ENCODE measurements at regions not wholly inside any gene's neighbourhood (a gene's known extent, or its start where the extent isn't known, plus 50 kb on each side); places are given as distances from the start of the nearest gene placed in this dataset.

DNA sequence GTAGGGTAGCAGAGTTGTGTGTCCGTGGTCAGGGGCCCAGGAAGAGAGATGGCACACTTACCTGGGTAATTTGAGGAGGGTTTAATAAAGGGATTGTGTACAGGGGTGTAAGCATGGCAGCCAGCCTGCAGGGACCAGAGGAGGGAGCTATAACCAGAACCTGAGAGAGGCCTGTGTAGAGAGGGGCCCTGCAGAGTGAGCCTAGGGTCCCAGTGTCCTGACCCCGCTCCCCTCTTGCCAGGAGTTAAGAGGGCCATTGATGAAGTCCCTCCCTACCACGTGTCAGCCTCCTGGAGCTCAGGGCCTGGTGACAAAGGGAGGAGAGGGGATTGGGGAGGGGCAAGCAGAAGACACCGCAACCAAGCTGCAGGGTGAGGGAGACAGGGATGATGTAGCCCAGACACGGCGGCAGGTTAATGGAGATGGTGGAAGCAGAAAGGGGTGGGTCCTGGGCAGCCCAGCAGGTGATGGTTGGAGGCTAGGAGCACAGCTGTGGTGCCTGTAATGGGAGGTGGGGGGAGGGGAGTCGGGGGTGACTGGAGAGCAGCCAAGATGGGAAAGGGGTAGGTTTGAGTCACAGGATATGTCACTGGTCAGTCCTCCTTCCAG lies 165.4 kb upstream of the TOPAZ1 start:
- no peak overlapping the region for H3K27ac ChIP-seq
- TF ChIP-seq, protein P1, sequence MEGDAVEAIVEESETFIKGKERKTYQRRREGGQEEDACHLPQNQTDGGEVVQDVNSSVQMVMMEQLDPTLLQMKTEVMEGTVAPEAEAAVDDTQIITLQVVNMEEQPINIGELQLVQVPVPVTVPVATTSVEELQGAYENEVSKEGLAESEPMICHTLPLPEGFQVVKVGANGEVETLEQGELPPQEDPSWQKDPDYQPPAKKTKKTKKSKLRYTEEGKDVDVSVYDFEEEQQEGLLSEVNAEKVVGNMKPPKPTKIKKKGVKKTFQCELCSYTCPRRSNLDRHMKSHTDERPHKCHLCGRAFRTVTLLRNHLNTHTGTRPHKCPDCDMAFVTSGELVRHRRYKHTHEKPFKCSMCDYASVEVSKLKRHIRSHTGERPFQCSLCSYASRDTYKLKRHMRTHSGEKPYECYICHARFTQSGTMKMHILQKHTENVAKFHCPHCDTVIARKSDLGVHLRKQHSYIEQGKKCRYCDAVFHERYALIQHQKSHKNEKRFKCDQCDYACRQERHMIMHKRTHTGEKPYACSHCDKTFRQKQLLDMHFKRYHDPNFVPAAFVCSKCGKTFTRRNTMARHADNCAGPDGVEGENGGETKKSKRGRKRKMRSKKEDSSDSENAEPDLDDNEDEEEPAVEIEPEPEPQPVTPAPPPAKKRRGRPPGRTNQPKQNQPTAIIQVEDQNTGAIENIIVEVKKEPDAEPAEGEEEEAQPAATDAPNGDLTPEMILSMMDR (conservative IDR thresholded peaks at IDR 0.05): no peak

DNA sequence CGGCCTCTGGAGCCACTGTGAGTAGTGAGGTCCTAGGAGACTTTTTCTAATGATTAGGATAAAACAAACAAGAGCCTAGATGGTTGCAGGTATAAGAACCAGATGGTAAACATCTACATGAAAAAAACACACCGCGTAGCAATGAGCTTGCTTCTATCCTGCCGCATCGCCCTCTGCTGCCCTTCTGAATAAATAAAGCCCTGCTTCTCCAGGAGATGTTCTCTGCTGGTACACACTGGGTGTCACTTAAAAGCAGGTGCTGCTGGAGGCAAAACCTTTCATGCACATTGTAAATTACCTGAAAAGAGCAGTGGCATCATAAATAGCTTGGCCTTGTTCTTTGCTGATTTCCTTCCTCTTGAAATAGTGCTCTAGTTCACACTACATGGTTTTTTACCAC lies 164.4 kb upstream of the TOPAZ1 start:
- peak overlapping the region; percentile 29; the same call in 1 of the 2 replicates for H3K27ac ChIP-seq
- TF ChIP-seq, protein P1 (conservative IDR thresholded peaks at IDR 0.05): peak; percentile 69

DNA sequence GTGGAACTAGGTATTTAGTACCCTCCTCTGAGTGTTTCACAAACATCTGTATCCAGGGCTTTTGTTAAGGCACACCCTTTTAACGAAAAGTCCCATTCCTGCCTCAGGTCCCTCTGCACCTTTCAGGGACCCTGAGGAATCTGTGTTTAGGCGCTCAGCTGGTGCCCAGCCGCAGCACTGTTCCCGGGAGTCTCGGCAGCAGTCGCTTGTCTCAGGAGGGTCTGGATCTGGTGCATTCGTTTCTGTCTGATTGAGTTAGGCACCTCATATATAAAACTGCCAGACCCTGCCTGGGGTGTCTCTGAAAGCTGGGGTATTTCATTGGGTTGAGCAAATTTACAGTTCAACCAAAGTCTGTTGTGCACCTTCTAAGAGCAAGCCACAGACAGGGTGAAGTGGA lies 162.8 kb upstream of the TOPAZ1 start:
- TF ChIP-seq, protein P1 (conservative IDR thresholded peaks at IDR 0.05): no peak

DNA sequence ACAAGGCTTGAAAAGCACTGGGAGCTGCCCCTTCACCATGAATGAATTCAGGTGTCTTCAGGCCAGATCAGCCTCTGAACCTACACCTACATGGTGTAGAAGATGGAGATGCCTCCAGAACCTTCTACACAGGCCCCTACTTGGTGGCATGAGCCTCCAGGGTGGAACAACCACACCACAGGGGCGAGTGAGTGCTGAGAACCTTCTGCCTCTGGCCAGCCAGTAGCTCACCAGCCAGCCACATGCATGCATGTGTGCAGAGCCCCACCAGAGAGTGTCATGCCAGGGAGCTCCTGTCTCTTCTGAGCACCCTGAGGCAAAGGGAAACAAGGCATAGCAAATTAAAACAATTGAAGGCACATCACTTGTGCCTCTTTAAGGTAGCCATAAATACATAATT lies 161.8 kb upstream of the TOPAZ1 start:
- no peak overlapping the region for H3K27ac ChIP-seq
- TF ChIP-seq, protein P1 (conservative IDR thresholded peaks at IDR 0.05): no peak

More for the DNA sequence above, 162.8 kb upstream of the TOPAZ1 start:
- H3K27ac ChIP-seq: no peak overlapping the region

DNA sequence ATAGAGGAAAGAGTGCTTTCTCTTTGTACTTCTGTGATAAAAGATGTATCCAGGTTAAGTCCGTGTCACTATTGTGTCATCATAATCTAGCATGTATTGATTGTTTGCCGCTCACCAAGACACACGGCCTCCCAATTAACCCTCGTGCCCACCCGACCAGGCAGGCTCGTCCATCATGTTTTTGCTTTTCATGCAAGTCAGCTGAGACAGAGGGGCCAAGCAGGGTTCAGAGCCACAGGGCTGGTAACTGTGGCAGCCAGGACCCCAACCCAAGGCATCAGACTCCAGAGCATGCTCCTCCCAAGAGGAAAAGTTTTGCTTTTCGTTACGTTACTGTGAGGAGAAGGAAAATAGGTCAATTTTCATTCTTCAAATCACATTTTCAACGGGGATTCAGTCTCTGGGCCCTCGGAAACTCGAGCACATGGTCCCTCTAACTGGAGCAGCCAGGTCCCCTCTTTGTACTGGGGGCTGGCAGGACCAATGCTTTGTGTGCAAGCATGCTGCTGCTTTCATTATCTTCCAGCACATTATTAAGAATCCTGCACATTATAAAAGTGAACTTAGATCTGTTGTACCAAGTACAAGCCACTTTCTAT lies 161.1 kb upstream of the TOPAZ1 start:
- no peak overlapping the region for H3K27ac ChIP-seq
- TF ChIP-seq, protein P1 (conservative IDR thresholded peaks at IDR 0.05): no peak

DNA sequence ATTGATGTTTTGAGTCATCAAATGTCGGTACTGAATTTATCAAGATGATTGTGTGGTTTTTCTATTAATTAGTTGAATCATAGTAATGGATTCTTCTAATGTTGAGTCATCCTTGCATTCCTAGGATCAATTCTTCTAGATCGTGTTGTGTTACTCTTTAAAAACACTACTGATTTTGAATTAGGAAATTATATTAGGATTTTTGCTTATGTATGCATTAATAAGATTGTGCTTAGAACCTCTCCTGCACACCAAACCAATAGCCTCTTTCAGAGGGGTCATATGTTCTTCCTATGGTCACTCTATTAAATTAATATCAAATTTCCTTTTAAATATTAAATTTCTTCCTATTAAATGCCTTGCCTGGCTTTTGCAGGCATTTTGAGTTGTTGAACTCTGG lies 151.7 kb upstream of the TOPAZ1 start:
- no peak overlapping the region for H3K27ac ChIP-seq
- TF ChIP-seq, protein P1 (conservative IDR thresholded peaks at IDR 0.05): no peak

DNA sequence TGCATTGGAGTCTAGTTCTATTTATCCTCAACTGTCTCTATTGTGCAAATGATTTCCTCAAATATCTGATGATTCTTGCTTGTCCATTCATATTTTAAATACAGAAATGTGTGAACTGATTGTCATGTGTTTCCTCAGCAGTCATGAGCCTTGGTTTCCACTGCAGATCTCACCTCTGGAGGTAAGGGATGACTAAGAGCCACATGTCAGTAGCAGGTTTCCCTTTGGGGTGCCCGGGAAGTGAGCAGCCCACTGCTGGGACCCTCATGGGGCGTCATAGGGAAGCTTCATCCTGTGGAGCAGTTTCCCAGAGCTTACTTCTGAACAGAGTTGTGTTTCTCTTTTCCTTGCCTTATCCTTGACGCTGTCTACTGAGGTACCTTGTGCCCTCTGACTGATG lies 149.2 kb upstream of the TOPAZ1 start:
- TF ChIP-seq, protein P1 (conservative IDR thresholded peaks at IDR 0.05): no peak
- no peak overlapping the region for H3K27ac ChIP-seq
